ENCODE measurements at regions not wholly inside any gene's neighbourhood (a gene's known extent, or its start where the extent isn't known, plus 50 kb on each side); places are given as distances from the start of the nearest gene placed in this dataset.

- DNase-seq (ENCODE audit: low spot score): no peak
- in situ Hi-C loops (cut with MboI; ENCODE audit: low sequenced_read_pairs, unreplicated experiment): no loop called here
Measured at GRCh38 chr9:78900500-78900899, 603.6 kb downstream of the PSAT1 start.

GRCh38 chr9:78902051-78902450, 605.1 kb downstream of the PSAT1 start:
- no peak for TF ChIP-seq CTCF (IDR thresholded peaks at IDR 0.05; ENCODE audit: borderline replicate concordance, control extremely low read depth, extremely low read depth, insufficient read depth, missing control alignments)
- no peak for DNase-seq (ENCODE audit: low spot score)
- in situ Hi-C loops (cut with MboI; ENCODE audit: low sequenced_read_pairs, unreplicated experiment): no loop called here

More at GRCh38 chr9:78900500-78900899, 603.6 kb downstream of the PSAT1 start:
- TF ChIP-seq CTCF (IDR thresholded peaks at IDR 0.05; ENCODE audit: borderline replicate concordance, control extremely low read depth, extremely low read depth, insufficient read depth, missing control alignments): no peak

GRCh38 chr9:78903581-78903980, 606.7 kb downstream of the PSAT1 start:
- DNase-seq (ENCODE audit: low spot score): no peak
- no peak for TF ChIP-seq CTCF (IDR thresholded peaks at IDR 0.05; ENCODE audit: borderline replicate concordance, control extremely low read depth, extremely low read depth, insufficient read depth, missing control alignments)
- in situ Hi-C loops (cut with MboI; ENCODE audit: low sequenced_read_pairs, unreplicated experiment): no loop called here

GRCh38 chr9:78904686-78905085, 607.8 kb downstream of the PSAT1 start:
- no peak for TF ChIP-seq CTCF (IDR thresholded peaks at IDR 0.05; ENCODE audit: borderline replicate concordance, control extremely low read depth, extremely low read depth, insufficient read depth, missing control alignments)
- no peak for DNase-seq (ENCODE audit: low spot score)
- in situ Hi-C loops (cut with MboI; ENCODE audit: low sequenced_read_pairs, unreplicated experiment): no loop called here

GRCh38 chr9:78905387-78905786, 608.5 kb downstream of the PSAT1 start:
- in situ Hi-C loops (cut with MboI; ENCODE audit: low sequenced_read_pairs, unreplicated experiment): no loop called here
- DNase-seq (ENCODE audit: low spot score): no peak
- no peak for TF ChIP-seq CTCF (IDR thresholded peaks at IDR 0.05; ENCODE audit: borderline replicate concordance, control extremely low read depth, extremely low read depth, insufficient read depth, missing control alignments)

- no peak for DNase-seq (ENCODE audit: low spot score)
- in situ Hi-C loops (cut with MboI; ENCODE audit: low sequenced_read_pairs, unreplicated experiment): no loop called here
- no peak for TF ChIP-seq CTCF (IDR thresholded peaks at IDR 0.05; ENCODE audit: borderline replicate concordance, control extremely low read depth, extremely low read depth, insufficient read depth, missing control alignments)
Measured at GRCh38 chr9:78905986-78906755, 609.2 kb downstream of the PSAT1 start.
